ENCODE measurements at regions not wholly inside any gene's neighbourhood (a gene's known extent, or its start where the extent isn't known, plus 50 kb on each side); places are given as distances from the start of the nearest gene placed in this dataset.

DNA sequence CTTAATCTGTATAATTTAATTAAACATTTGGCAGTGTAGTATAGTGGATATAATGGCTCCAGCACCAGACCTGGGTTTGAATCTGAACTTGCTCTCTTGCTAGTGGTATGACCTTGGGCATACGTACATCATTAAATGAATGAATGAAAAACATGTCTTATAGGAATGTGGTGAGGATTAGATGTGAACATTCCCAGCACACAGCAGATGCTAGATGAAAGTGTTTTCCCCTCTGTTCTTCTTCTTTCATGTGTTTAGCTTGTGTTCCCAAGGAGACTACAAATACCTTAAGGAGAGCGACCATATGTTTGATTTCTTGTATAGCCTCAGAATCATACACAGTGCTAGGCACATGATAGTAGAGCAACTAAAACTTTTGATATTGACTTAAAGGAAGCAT, 56.5 kb downstream of the CT47B1 start:
- no peak for DNase-seq

DNA sequence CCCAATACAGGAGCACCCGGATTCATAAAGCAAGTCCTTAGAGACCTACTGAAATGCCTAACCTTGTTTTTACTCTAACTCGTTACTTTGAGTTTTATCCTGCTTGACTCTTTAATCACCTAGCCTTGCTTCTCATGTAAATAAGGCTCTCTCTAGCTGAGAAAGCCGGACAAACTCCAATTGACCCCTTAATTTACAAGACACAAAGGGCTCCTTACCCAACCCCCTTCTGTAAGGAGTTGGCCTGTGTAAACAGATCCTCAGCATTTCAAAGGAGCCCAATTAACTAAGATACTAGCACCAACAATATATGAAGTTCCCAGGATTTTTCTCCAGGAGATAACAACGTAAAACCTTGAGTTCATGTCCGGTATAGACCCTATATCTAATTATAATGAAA, 61.7 kb downstream of the CT47B1 start:
- no peak for DNase-seq

DNA sequence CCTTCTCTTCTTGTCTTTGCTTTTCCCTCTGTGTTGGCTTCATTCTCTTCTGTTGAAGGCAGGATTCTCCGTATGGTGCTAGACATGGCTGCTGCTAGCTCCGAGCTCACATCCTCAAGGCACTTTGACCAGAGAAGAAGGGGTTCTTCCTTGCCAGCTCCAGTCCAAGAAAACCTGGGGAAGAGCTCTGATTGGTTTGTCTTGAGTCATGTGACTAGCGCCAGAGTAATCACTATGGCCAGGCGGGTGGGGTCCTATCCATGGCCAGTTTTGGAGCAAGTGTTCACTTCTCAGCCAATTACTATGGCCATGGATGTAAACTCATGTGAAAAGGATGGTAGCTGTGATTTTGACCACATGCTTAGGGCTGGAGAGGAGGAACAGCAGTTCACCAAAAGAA, 74.2 kb downstream of the CT47B1 start:
- no peak for DNase-seq

DNA sequence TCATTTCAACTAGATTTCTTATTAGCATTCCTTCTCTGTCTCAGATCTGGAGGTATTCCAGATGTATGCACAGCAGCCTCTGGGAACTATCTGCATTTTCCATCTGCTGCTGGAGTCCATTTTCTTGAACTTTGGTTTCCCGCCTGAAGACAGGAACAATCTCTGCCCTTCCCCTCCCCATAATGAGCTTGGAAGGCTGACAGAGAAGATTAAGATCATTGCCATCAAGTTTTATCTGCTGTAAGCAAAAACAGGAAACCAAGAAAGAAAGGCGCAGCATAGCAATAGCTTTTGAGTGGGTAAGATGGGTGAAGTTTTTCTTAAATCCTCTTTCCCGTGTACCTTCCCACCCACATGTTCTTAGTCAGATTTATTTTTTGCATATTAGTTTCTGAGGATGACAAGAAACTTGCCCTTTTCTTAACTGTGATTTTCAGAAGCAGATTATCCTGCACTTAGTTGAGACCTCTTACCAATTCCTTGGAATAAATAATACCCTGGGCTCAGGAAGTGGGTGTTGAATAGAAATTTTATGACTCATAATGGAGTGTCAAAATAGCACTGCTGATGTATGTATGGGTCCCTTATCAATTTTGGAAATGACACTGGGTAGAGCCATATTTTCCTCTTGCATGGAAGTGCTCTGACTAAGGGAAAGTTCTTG, 78.3 kb downstream of the CT47B1 start:
- DNase-seq: no peak

DNA sequence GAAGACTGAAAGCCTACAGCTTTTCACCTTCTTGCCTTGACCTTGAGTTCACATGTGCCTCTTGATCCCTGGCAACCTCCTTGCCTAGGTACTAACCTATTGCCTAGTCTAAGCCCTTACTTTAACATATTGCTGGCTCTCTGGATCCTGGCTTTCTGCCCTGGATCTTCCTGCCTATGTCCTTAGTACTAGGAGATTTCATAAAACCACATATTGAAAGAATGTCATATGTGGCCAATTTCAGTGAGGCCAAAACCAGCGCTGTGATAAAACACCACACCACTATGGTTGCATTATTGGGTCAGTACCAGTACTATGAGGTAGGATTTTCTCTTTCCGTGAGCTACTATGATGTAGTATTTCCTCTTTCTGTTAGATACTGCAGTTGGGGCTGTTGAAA, 80.4 kb downstream of the CT47B1 start:
- no peak for DNase-seq

DNA sequence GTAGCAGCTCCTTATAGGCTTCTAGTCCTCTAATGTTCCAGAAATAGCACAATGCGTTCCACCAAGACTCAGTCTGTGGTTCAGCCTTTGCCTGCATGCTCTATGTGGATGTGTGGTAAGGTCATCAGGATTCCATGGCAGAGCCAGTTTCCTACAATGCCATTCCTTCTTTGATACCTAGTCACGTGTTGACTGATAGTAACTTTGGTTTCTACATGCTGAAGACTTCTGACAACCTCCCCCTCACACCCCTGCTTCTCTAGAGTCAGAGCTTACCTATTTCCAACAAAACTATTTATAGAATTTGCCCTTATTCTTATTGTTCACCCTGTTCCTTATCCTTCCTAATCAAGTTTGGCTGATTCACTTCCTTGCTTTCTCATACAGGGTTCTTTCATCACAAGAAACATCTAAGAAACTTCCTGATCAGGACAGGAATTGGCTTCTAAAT, 81.1 kb downstream of the CT47B1 start:
- DNase-seq: no peak

DNA sequence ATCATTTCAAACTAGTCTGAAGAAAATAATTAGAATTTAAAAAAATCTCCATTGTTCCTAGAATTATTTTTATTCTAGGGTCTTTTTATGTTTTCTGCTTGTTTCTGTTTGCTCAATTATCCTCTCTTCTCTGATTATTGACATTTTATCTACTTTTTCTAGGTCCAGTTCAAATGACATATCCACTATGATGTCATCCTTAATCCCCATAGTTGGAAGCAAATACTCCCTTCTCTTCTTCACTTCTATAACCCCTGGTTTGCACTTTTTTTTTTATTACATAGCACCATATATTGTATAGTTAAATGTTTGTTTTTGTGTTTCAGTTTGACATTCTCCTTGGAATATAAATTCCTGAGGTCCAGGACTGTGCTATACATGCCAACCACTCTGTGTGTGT, 82.6 kb downstream of the CT47B1 start:
- no peak for DNase-seq

DNA sequence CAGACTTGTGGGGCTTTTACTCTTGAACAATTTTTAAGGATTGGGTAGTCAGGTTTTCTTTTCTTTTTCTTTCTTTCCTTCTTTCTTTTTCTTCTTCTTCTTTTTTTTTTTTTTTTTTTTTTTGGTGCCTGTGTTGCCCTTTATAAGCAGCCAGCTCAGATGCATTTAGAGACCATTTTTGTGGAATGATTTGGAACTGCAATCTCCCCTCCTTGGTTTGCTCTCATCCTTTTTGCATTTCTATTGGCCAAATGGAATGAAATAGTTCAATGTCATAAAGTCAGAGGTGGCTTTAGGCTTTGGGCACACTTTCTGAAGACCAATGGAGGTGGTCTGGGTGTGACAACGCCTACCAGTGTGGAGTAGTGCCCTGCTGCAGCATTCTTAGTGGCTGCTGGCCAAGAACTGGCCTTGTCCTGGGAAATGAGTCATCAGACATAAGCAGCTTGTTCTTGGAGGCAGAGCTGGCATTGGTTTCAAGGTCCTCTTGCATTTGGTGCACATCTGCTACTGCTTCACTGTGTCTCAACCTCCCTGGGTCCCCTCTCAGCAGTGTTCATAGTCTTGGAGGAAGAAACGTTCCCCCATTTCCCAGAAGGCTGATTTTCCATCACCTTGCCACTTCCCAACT, 84.5 kb downstream of the CT47B1 start:
- DNase-seq: no peak

DNA sequence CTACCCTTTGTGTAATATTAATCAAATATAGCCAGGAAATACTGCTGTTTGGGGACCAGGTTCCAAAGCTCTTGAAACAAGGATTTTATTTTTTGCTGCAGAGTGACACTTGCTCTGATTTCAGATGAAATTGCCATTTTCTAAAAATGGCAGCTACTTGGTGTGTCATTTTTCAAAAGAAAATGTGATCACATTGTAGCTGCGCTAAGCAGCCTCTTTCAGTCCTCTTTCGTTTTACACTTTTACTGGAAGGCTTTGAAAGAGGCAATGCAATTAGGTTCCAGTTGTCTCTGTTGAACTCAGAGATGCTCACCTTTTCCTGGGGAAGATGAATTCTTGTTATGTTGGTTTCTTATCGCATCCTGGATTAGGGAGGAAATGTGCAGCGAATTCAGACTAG, 85.1 kb downstream of the CT47B1 start:
- no peak for DNase-seq

DNA sequence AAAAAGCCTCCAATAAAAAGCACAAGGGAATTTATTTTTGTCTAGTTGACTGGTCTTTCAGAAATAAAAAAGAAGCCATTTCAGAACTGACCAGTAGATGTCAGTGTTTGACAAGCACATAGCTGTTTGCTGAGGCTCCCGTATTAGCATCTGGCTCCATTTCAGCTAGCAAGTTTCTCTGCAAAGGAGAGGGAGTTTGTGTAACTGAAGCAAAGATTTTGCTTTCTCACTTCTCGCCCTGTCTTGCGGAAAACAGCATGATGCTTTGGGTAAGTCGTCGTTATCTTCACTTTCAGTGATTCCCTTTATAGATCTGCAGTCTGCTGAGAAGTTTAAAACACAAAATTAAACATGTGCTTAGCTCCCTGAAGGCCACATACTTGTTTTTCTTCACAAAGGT, 85.5 kb downstream of the CT47B1 start:
- DNase-seq: peak; percentile 61

DNA sequence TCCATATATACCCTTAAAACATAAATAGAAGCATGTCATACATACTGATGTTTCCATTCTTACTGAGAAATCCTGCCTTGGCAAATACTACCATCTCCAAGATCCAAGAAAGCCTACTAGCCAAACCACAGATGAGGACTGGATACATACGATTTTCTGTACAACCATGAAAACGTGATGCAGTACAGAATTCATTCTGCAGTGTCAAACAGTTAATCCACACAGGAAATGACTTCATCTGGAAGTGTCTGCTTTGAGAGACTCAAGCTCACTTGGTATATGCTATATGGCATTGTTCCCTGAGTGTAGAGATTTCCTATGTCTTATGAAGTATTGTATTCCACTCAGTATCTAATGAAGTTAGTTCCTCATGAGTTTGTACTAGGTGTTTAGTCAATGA, 94.3 kb downstream of the CT47B1 start:
- DNase-seq: no peak

DNA sequence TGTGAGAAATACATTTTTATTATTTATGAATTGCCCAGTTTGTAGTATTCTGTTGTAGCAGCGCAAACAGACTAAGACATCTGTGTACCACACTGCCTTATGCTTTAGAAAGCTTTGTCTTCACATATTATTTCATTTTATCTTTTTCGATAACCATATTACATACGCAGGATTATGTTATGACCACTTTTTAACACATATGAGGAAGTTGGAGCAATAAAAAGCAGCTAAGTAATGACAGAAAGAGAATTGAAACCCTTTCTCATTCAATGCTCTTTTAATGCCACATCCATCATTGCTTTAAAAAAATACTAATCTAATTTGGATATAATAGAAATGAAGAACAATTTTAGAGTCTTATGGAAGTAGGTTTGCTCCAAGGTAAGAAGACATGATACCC, 99.7 kb downstream of the CT47B1 start:
- DNase-seq: no peak

DNA sequence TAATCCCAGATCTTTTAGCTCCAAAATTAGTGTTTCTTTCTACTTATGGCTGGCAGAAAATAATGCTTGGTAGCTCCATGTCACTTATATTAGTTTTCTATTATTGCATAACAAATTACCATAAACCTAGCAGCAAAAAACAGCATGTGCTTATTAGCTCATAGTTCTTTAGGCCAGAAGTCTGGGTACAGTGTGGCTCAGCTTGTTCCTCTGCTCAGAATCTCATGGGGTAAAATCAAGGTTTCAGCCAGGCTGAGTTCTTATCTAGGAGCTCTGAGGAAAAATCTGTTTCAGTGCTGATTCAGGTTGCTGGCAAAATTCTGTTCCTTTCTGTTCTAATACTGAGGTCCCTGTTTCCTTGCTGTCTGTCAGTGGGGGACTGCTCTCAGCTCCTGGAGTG, 101.1 kb downstream of the CT47B1 start:
- DNase-seq: no peak

DNA sequence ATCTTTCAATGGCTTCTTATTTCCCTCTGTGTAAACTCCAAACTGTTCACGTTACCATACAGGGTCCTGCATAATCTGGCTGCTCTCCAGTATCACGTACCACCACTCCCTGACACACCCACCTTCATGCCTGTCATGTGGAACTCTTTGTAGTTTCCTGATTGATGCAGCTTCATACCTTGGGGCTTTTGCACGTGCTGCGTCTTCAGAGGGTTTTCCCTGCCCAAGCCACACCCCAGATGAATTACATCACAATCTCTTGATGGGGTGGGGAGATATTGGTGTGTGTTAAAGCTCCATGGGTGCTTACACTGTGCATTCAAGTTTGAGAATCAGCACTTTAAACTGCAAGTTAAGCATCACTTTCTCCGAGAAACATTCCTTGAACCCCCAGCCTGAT, 101.9 kb downstream of the CT47B1 start:
- DNase-seq: no peak

DNA sequence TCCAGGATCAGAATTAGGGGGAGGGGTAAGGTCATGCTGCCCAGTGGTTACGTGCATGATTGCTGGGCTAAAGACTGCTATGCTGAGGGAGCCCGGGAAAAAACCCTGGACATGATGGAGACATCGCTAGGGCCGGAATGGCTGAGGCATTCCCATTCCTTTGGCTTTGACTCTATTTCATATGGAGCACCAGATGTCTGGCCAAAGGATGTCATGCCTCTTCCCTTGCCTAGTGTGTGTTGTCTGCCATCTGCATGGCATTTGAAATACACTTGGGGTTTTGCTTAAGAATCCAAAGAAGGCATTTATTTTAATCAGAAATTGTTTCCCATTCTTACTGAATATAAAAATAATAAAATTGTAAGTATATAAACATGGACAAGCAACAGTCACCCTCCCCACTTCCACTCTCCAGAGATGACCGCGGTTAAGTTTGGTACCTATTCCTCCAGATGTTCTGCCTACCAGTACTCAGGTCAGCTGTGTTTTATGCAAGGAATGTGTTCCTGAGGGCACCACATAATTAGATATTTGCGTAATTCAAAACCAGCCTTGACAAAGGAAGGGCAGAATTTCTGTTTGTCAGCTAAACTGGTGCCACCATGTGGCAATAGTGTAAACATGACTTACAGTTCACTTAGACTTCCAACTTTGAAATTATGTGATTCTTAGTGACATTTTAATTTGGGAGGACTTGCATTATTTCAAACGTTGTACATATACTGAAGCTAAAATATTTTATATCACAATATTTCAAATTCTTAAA, 105.9 kb downstream of the CT47B1 start:
- peak; percentile 28 for DNase-seq

DNA sequence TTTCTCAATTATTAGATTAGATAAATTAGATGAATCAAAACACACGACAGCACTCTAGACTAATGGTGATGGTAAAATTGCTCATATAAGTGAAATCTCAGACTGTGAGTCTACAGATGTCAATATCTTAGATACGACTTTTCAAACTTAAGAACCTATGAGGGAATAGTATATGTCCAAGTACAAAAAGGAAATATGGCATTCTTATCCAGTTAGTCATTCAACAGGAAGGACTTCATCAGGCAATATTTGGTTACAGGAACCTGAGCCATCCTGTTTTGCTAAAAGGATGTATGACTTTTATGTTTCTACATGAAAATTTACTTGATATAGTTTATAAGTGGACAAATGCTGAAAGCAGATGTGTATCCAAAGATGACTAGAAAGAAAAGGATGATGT, 107.0 kb downstream of the CT47B1 start:
- DNase-seq: no peak

DNA sequence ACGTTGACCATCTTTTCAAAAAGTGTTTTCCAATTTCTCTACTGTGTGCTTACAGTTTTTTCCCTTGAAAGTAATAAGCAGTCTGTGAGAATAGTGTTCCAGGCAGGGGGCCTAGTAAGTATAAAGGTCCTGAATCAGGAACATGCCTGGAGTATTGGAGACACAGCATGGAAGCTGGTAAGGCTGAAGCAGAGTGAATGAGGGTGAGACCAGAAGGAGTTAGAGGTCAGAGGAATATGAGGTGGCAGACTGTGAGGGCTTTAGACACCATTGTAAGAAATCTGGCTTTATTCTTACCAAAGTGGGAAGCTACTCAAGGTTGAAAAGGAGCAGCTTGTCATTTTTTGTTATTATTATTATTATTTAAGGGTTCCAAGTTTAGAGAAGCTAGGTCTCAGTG, 107.4 kb downstream of the CT47B1 start:
- DNase-seq: no peak

DNA sequence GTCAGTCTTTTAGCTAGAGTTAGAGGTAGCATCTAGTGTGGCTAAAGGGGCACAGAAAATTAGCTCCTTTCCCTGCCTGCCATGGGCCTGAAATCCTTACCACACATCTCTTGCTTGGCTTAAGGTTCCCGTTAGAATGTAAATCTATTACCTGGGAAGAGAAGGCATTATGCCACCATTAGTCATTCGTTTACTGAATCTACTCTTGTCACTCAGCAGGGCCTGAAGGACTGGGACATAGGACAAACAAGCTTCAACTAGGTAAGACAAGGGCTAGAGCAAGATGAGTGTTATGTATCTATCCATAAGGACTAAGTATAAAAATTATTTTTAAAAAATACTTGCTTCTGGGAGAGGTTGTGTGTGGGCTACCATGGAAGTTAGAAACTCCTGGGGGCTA, 112.4 kb downstream of the CT47B1 start:
- no peak for DNase-seq

DNA sequence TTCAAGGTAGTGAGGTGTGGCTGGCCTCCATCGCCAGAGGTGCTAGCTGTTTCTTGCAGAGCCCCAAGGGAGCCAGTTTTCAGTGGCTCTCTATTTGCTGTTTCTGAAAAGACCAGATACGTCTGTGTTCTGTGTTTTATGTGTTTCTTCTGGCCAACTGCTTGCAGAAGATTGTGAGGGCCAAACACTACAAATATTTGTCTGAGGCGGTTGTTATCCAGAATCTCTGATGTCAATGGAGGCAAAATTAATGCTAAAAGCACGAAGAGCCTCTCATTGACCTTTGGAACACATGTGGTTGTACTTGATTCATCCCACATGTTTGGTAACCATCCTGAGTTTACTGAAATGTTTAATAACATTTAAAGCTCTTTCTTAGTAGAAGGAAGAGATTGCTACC, 113.9 kb downstream of the CT47B1 start:
- no peak for DNase-seq

DNA sequence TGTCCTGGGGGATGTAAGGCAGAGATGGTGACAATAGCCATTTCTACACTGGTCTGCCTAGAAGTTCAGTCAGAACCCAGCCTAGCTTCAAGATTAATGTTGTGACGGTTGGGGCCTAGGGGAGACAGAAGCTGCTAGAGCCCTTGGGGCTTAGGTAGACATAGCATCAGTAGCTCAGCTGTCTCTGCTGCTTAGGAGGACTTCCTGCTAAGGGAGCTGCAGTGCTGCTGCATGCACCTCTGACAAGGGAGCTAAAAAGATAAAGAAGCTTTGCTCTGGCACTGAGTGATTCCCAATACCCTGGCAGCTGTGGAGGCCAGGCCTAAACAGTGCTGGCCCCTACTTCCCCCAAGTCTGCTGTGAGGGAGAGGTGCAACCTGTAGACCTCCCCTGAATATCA, 116.0 kb downstream of the CT47B1 start:
- DNase-seq: no peak

DNA sequence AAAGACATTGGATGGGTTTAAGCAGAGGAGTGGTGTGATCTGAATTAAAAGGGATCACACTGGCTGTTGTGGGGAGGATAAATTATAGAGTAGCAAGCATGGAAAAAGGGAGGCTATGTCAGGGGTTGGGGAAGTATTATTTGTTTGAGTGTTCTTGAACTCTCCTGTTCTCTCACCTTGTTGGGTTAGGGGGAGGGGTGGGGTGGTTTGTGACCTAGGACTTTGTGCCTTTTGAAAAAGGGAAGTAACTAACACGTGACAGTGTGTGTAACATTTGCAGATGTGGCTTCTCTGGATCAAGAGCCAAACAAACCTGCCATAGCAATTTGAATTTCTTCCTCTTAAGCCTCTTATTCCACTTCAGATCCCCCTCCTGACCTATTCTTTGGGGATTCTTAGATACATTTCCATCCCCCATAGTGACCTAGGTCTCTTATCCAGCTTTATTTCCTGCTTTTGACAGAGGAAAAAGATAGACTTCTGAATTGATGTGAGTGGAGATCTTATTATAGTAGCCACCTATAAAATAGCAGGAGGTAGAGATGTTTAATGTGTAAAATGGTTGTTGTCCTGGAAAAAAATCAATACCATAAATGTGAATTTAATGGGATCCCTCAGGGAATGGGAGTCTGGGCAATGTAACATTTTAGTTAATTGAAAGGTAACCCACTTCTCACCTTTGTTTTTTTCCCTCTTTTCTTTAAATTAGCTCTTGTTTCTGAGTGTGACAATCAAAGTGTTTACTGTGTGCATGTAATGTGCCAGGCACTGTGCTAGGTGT, 120.4 kb downstream of the CT47B1 start:
- peak; percentile 3 for DNase-seq

DNA sequence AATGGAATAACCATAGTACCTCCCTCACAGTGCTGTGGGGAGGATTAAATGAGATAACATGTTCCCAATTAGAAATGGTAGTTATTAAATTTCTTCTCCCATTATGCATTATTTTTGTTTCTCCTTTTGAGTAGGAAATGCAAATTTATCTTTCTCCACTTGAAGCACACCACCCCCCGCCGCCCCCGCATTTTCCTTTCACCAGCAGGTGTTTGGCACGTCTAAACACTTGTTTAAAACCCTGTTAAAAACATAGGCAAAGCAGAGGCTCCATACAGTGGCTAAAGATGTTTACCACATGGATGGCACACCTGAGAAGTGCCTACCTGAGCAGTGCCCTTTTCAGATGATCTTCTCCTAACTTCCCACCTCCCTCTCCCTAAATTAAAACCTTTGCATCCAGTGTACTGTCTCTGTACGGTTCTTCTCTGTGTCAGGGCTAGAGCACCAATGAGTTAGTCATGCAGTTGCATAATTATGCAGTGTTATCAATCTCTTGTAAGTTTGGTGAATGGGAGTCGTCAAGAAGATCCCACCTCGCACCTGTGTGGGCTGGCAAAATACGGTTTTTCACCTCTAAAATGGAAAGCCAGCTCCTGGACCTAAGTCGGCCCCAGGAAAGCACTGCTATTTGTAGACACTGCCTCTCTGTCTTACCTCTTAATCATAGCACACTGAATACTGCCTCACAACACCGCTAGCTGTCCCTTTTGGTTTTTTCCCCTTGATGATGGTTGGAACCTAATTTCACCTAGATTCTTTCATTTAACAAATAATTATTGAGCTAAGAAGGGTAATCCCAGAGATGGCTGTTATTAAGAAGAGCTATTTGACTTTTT, 122.0 kb downstream of the CT47B1 start:
- no peak for DNase-seq

Data from CD4-positive, alpha-beta T cell treated with Interleukin-10 for 1 hour (primary cell).